Cerebellar cortex (tissue), 1 donor: ENCODE measurements at regions not wholly inside any gene's neighbourhood (a gene's known extent, or its start where the extent isn't known, plus 50 kb on each side); places are given as distances from the start of the nearest gene placed in this dataset.

Source experiments
- DNase-seq: peaks from one replicate; pipeline ENCODE4 v3.0.0-alpha.2; 2015; ENCODE audit warnings: low spot score

DNA sequence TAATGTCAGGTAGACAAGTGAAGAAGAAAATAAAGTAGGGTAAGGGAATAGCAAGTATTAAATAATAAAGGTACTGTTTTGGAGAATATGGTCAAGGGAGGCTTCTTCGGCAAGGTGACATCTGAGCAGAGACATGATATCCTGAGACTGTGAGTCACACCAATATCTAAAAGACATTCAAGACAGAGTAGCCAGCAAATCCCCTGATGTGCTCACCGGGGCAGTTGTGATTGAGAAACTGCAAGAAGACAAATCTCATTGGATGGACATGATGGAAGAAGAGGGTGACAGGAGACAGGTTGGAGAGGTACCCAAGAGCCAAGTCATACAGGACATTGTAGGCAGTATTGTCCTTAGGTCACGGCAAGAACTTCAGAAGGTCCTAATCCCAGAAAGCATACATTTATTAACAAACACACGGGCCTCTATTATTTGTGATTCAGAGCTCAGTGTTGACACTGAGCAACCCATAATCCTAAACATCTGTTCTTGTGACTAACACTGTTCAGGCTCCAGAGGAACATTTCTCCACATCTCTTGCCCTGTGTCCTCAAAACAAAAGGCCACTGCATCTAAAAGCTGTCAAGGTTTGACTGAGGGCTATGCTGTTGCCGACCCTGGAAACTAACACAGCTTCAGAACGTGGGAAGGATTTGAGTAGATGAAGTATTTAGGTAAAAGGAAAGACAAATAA lies 258.7 kb upstream of the CLINT1 start:
- no peak for DNase-seq

DNA sequence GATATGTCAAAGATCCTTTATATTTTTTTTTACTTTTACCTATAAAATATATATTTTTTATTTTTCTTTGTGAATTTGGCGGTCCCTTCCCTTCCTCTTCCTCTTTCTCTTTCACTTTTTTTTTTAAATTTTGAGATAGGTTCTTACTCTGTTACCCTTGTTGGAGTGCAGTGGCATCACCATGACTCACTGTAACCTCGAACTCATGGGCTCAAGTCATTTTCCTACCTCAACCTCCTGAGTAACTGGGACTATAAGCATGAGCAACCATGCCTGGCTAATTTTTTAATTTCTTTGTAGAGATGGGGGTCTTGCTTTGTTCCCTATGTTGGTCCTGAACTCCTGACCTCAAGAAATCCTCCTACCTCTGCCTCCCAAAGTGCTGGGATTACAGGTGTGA lies 258.0 kb upstream of the CLINT1 start:
- no peak for DNase-seq

DNA sequence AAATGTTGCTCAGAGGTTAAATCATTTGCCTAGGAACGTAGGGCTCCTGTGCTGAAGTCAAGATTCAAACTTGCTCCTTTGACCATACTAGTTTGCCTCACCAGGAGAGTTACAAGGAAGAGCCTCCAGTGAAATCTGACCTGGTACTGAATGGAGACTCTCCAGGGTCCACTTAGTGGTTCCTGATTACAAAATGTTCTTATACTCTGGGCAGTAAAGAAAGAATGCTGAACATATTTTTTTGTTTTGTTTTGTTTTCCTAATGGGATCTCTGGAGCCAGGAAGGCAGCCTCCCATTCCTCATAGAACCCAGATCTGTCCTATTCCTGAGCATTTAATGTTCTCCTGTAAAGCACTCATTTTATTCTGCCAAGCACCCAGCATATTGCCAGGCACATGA lies 256.5 kb upstream of the CLINT1 start:
- DNase-seq, result no peak

DNA sequence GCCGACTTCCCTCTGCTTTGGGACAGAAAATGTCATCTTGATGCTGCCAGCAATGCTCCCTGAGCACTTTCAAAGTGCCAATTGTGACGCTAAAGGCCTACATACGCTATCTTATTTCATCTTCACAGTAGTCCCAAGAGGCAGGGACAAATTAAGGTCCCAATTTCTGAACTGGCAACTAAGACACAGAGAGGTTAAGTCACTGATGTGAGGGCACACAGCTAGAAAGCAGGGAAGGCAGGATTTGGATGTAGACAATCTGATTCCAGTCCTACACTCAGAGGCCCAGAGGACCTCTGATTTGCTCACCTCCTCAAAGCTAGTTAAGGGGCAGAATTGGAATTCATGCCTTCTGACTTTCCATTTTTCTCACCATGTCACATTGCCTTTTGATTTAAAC lies 249.2 kb upstream of the CLINT1 start:
- DNase-seq, result no peak

DNA sequence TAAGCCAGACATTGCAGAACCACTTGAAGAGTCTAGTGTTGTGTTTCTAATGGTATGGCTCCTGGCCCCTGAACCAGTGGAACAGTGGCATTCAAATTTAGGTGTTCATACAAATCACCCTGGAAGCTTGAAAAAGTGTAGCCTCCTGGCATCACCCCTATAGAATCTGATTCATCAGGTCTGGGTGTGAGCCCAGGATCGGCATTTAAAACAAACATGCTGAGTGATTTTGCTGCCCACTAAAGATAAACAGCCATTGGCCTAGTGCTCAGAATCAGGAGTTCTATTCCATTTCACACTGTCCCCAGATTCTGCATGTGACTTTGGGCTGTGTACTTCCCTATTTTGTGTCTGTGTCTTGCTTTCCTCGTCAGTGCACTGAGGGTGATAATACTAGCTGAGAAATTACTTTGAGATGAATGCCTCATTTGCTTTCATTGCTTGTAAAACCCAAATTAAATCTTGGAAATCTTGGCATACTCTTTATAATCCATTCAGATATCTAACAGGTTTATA lies 241.5 kb upstream of the CLINT1 start:
- DNase-seq, result no peak

DNA sequence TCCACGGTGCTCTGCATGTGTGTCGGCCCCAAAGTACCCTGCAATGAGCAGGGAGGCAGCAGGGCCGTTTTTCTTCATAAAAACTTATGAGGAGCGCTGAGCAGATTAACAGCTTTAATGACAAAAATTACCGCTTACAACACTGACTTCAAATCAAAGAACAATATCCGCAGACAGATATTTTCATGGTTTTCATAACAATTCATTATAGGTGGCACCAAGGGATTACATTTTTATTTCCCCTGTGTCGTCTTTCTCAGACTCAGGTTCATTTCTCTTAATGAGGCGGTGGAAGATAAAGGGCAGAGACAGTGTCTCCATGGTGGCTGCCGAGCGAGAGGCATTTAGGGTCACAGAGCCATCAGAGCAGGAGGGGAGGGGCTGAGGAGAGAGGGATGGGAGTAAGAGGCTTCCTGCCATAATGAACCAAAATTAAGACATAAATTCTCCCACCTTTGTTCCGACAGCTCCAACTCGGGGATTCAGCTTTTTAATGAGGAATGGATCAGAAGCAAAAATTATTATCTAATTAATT lies 240.7 kb upstream of the CLINT1 start:
- DNase-seq, result no peak

DNA sequence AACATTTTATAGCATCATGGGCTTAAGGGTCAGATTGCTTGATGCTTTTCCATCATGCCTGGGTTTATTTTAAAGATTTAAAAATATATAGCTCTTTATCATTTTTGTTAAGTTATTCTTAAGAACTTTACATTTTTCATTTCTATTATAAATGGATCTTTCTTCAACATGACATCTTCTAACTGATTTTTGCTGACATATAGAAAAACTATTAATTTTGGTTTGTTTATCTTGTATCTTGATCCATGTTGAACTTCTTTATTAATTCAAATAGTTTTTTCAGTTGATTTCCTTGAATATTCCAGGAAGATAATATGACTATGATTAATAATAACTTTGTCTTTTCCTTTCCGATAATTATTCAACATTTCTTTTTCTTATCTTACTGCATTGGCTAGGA lies 237.9 kb upstream of the CLINT1 start:
- no peak for DNase-seq

DNA sequence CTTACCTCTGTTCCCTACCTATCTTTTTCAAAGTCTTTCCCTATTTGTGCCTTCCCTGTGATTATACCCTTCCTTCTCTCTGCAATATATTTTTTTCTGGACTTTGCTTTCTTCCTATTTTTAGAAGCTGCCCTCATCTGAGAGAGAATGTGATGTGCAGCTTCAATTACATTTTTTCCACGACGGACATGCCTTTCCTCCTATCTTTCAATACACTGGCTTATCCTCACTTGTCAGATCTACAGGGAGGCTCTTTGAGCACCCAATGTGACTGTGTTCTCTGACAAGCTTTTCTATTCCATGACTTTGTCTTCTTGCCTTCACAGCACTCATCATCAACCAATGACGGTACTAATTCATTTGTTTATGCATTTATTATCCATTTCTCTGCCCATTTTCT lies 227.9 kb upstream of the CLINT1 start:
- DNase-seq, result no peak

DNA sequence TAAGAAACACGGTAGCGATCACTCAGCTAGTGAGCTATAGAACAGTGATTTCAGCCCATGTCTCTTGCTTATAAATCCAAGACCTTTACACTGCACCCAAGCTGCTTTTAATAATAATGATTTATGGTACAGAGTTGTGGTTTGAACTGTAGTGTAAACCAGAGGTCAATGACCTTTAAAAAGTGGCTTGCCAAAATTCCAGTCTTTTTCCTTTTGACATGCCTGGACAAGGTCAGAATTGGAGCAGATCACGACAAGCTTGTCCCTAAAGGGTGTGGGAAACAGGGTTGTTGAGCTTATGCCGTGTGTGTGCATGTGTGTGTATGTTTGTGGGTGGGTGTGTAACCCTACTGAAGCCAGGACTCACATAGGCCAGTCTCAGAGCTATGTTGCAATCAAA lies 225.3 kb upstream of the CLINT1 start:
- no peak for DNase-seq

DNA sequence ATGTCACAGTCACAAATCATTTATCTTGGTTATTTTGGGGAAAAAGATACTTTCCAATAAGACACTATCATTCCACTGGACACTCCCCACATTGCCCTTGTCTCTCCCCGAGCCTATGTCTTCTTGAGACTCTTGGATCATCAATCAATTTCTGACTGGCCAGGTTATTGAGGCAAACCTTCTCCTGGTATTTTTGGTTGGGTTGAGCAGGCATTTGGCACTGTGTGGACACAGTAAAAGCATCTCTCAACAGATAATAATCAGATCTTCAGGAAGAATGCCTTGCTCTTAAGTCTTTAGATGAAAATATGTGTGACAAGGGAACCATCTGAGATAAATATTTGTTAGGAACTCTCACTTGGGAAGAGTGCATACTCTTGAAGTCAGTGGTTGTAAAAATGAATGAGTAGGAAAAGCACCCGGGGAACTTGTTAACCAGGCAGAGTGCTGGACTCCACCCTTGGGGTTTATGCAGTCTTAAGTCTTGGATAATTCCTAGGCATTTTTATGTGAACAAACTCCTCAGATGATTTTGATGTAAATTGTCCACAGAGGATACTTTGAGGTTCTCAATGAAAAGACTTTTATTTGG lies 223.8 kb upstream of the CLINT1 start:
- no peak for DNase-seq

DNA sequence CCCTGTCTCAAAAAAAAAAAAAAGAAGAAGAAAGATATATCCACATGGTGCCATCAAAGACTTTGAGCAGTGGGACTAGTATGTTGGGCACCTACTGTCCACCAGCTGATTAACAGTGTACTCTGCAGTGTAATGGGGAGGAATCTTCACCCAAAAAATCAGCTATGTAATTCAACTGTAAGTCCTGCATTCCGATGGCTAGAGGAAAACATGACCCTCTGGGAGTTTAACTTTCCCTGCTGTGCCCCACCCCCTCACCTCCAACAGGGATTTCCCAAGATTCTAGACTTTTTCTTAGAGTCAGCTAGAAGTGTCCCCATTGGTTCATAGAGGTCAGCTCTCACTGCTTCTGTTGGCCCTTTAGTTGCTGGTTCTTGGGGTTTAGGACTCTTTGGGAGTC lies 221.2 kb upstream of the CLINT1 start:
- no peak for DNase-seq

DNA sequence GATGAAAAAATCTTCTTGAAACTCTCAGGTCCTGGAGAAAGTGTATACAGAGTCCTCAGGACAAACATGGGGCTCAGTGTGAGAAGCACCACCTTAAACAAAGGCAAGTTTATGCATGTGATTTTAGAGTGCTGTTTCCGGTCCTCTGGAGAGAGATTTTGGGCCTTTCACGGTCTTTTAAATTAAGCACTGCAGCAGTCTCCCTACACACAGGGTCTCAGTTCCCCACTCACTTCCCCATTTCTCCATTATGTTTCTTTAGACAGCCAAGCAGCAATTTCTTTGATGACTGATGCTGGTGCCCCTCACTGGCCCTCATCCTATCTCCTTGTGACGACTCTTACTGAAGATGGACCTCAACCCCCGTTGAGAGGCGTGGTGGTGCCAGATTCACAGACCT lies 220.2 kb upstream of the CLINT1 start:
- DNase-seq, result no peak

DNA sequence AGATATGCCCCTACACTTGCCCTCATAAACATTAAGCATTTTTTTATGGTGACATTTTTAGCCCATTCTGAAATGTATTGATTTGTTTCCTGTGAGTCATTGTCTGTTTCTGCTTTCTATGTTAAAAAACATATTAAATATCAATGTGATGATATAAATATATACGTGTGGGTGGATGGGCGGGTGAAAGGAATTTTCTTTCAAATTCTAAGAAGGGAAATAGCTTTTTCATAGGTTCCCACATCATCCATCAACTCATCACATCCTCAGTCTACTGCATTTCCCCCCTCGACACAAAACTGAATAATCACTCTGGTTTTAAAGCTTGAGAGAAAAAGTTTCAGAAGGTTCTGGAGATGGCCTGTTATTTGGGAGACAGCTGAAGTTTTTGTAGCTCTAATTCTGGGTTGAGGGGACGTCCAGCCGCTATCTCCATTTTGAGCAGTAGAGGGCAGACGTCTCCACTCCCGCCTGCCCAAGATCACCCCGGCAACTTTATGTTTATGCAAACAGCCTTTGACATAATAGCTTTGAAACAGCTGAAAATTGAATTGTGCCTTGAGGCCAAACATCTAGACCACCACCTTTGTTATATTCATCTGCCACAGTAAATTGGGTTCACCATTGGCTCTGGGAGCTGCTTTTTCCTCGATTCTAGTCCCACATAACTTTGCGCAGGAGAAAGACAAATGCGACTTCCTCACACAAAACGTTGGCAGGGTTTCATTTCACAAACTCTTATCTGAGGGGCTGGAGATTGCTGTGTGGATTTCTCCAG lies 216.2 kb upstream of the CLINT1 start:
- peak; percentile 39 for DNase-seq

DNA sequence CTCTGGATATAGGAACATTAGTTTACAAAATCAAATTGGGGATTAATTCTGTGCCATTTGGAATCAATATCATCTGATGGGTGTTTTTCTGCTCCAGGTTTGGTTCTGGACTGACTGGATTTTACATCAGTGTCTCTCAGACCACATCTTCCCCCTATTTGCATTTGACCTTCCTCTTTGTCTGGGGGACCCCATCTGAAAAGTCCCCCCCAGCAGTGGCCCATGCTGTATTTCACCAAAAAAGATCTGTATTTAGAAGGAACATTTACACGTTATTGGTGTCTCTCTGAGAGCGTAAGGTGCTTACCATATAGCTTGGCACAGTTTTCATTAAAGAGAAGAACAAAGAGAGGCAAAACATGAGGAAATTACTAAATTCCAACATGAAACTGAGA lies 215.6 kb upstream of the CLINT1 start:
- DNase-seq, result no peak

DNA sequence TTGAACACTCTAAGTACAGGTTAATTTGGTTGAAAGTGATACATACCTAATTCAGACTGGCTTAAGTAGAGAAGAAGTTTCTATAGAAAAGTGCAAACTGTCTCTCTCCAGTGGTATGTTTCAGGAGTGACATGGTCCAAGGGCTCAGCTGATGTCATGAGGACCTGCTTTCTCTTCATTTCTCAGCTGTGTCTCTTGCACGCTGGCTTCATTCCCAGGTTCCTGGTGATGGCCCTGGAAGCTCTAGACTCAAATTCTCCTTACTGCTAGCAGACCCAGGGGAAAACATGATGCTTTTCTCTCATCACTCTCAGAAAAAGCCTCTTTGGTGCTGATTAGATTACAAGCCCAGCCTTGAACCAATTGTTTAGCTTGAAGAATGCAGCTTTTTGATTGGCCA lies 211.9 kb upstream of the CLINT1 start:
- no peak for DNase-seq

DNA sequence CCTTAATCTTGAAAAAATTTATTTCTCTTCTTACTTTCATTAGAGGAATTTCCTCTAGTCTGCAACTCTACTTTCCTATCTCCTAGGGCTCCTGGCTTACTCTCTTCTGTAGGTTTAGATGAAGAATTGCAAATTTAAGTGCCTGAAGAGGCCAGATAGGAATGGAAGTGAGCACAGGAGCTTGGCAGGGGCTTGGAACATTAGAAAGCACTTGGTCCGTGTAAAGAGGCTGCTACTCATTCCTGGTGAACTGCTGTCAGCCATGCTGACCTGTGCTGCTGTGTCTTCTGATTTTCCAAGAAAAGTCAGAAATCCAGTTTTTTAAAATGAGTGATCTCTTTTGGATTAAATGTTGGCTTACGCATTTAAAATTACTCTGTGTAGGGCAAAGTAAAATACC lies 210.9 kb upstream of the CLINT1 start:
- no peak for DNase-seq

DNA sequence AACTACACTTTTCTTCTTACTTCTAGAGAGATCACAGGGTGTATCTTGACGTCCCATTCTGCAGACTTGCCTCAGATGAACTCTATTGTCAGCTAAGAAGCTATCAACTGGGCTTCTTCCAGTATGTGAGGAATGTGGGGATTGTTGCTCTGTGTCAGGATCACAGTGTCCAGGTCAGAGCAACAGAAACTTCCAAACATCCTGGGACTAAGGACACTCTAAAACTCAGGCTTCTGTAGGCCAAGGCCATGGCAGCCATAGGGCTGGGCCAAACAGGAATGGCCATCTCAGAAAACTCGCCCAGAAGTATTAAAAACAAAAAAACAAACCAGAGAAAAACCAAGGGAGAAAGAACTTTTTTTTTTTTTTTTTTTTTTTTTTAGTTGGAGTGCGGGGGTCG lies 210.0 kb upstream of the CLINT1 start:
- no peak for DNase-seq

DNA sequence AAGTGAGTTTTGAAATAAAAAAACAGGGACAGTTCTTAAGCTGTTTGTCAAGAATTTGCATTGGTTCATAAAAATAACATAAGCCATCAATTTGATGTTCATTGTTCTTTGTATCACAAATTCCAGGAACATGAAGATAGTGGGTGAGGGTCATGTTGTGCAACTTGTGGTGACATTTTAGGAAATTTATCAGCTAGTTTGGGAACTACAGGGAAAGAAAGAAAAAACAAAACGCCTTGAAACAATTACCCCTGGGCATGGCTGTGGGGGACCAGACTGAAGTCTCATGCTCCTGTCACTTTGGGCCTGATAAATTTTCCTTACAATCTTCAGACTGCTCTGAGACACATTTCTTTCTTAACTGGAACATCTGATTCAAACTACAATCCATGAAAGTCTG lies 207.1 kb upstream of the CLINT1 start:
- no peak for DNase-seq

DNA sequence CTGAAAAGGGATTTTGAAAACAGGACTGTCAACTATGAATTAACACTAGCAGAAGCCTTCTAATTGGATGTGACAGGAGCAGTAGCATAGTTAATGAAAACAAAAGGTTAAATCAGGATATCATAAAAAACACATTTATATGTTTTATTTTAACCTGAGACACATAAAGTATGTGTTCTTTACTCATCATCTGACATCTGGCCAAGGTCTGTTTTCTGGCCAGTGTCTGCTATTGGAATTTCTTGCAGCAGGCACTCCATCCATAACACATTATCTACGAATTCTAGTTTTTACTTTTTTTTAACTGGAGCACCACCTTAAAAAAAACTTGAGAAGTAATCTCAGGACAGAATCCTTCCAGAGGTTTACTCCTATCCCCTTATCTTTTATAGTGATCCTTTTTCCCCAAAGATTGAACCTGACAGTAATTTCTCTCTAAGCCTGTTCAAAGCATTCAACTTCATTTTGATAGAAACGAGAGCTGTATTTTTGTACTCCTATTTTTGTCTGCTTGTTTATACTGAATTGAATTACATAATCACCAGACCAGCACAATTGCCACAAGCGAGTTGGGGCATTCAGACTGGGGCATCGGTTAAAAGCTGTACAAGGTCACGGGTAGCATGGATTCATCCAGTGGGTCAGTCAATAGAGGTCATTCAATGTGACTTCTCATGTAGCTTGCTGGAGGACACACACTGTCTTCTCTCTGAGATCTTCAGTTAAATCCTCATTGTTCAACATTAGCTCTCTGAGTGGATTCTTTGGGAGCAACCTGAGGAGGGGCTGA lies 205.6 kb upstream of the CLINT1 start:
- no peak for DNase-seq

DNA sequence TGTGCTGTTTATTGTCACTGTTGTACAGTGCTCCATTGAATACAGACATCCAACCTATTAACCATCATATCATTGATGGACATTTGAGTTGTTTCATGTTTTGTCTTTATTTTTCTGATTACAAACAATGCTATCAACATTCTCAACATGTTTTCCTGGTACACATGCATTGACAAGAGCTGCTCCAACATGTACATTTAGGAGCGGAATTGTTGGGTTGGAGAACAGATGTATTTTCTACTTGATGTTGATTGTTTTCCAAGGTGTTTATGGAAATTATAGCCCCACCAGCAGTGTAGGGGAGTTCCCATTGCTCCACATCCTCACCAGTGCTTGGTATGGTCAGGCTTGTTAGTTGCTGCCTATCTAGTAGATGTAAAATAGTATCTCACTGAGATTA lies 204.1 kb upstream of the CLINT1 start:
- no peak for DNase-seq

DNA sequence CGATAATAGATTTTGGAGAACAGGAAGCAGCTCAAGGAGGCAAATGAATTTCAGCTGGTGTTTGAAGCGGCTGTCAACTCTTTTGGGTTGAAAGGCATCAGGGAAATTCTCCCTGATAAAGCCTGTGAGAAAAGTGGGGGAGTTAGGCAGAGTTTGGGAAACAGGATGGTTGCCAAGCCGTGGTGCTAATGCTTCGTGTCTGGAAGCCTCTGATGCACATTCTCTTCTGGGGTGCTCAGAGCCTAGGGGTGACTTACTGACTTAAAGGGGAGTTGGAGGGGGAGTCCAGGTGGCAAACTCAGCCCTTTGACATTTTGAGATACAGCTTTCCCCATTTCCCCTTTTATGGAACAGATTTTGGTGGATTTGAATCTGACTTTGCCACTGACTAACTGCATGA lies 202.5 kb upstream of the CLINT1 start:
- no peak for DNase-seq

DNA sequence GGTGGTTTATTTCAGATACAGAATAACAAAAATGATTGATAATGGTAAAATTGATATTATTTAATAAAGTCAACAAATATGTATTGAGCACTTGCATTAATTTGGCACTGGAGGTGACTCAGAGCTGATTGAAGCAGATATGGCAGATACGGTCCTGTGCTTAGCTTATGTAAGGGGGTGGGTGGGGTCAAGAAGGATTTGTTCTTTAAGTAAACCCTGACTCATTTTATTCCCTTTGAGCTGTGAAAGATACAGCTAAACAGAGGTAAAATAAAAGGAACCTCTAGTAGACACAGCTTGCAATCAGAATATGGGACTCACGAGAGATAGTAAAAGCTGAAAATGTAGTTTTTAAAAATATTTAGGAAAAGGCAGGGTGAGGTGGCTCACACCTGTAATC lies 201.3 kb upstream of the CLINT1 start:
- no peak for DNase-seq
